Tibial nerve (tissue), 4 donors: ENCODE measurements at regions not wholly inside any gene's neighbourhood (a gene's known extent, or its start where the extent isn't known, plus 50 kb on each side); places are given as distances from the start of the nearest gene placed in this dataset.

Experiments
- DNase-seq, 2 donors: peaks; one replicate each; pipeline ENCODE4 v3.0.0-alpha.2; 2019; ENCODE audit warnings: low spot score in 2 of 2
- H3K27ac ChIP-seq, 4 donors: fragments of 200-600 bp; sonication (generic) in 3 of 4; one replicate each; pipeline ENCODE4 v1.5.1; 2017 to 2019; ENCODE audit warnings: mild to moderate bottlenecking in 1 of 4
- H3K27me3 ChIP-seq, 2 donors: fragments of 200-600 bp; sonication (generic) in 1 of 2; one replicate each; pipeline versions ENCODE4 v1.5.1 to v1.6.0; 2017 to 2019
- H3K36me3 ChIP-seq, 3 donors: fragments of 200-600 bp; sonication (generic); one replicate each; pipeline ENCODE4 v1.5.1; 2018 to 2019
- H3K4me1 ChIP-seq, 4 donors: fragments of 200-600 bp; sonication (generic) in 3 of 4; one replicate each; pipeline ENCODE4 v1.5.1; 2017 to 2019
- H3K4me3 ChIP-seq, 4 donors: fragments of 200-600 bp; sonication (generic) in 3 of 4; one replicate each; pipeline ENCODE4 v1.5.1; 2017 to 2019; ENCODE audit warnings: mild to moderate bottlenecking in 1 of 4, moderate library complexity in 1 of 4
- H3K9me3 ChIP-seq, 4 donors: fragments of 200-600 bp; sonication (generic) in 3 of 4; one replicate each; pipeline ENCODE4 v1.5.1; 2017 to 2019
- EP300 ChIP-seq, 2 donors: sonication (generic); formaldehyde crosslinking; IDR thresholded peaks; one replicate each; pipeline ENCODE4 v1.6.1; 2017; ENCODE audit warnings: antibody characterized with exemption in 2 of 2, mild to moderate bottlenecking in 1 of 2
- POLR2A ChIP-seq, 2 donors: fragments of 450-650 bp; IDR thresholded peaks; one replicate each; pipeline ENCODE4 v1.6.1; 2017; ENCODE audit warnings: antibody characterized with exemption in 2 of 2, mild to moderate bottlenecking in 2 of 2, moderate library complexity in 2 of 2
- WGBS, 2 donors: methylation state at CpG; one replicate each; pipeline ENCODE4 v1.1.5; 2018; 5-methylcytosine and 5-hydroxymethylcytosine counted together
- TF ChIP-seq, protein P1 (sequence below), 5 experiments: fragments of 200-600 bp in 3 of 5; fragments of 450-650 bp in 2 of 5; sonication (generic) in 3 of 5; IDR thresholded peaks; one replicate each; pipeline ENCODE4 v1.5.1; 2016 to 2019; ENCODE audit warnings: antibody characterized with exemption in 5 of 5, mild to moderate bottlenecking in 3 of 5, moderate library complexity in 2 of 5

GRCh38 chr2:105643405-105644173 is 101.1 kb upstream of the NCK2 start:
- Histone ChIP-seq H3K27ac (no peak overlapping the region), H3K36me3 (no peaks in the 10 kb centered on the region), H3K4me3 (peak overlapping the region in 2 of 4 donors; percentile 15 to 17), H3K4me1 (peaks cover 0 to 28% (median 0%) of the 10 kb centered on the region in 4 donors), H3K27me3 (no peaks in the 10 kb centered on the region), H3K9me3 (no peaks in the 10 kb centered on the region)
- DNase-seq = no peak
- TF ChIP-seq, protein P1, sequence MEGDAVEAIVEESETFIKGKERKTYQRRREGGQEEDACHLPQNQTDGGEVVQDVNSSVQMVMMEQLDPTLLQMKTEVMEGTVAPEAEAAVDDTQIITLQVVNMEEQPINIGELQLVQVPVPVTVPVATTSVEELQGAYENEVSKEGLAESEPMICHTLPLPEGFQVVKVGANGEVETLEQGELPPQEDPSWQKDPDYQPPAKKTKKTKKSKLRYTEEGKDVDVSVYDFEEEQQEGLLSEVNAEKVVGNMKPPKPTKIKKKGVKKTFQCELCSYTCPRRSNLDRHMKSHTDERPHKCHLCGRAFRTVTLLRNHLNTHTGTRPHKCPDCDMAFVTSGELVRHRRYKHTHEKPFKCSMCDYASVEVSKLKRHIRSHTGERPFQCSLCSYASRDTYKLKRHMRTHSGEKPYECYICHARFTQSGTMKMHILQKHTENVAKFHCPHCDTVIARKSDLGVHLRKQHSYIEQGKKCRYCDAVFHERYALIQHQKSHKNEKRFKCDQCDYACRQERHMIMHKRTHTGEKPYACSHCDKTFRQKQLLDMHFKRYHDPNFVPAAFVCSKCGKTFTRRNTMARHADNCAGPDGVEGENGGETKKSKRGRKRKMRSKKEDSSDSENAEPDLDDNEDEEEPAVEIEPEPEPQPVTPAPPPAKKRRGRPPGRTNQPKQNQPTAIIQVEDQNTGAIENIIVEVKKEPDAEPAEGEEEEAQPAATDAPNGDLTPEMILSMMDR (IDR thresholded peaks at IDR 0.05) = no peak
- TF ChIP-seq POLR2A (IDR thresholded peaks at IDR 0.05) (no peak), EP300 (IDR thresholded peaks at IDR 0.05) (no peak)
- WGBS, 2 donors = 27 to 30% methylated on average over 15 of the region's 15 CpGs

- Histone ChIP-seq H3K27ac (no peak overlapping the region), H3K9me3 (no peaks in the 10 kb centered on the region), H3K4me1 (peaks cover 0 to 28% (median 0%) of the 10 kb centered on the region in 4 donors), H3K4me3 (no peak overlapping the region), H3K27me3 (no peaks in the 10 kb centered on the region), H3K36me3 (no peaks in the 10 kb centered on the region)
- DNase-seq = no peak
- TF ChIP-seq EP300 (IDR thresholded peaks at IDR 0.05) = peak in 1 of 2 donors; percentile 33
- TF ChIP-seq, protein P1 (IDR thresholded peaks at IDR 0.05) = no peak
- 39 to 44% methylated on average over 12 of the region's 12 CpGs for WGBS, 2 donors
Observed at GRCh38 chr2:105641389-105641811, 103.3 kb upstream of the NCK2 start.

GRCh38 chr2:105640246-105640645 is 104.5 kb upstream of the NCK2 start:
- WGBS, 2 donors = 57 to 91% methylated on average over 4 of the region's 4 CpGs
- TF ChIP-seq, protein P1 (IDR thresholded peaks at IDR 0.05) = no peak
- TF ChIP-seq POLR2A (IDR thresholded peaks at IDR 0.05) (no peak), EP300 (IDR thresholded peaks at IDR 0.05) (no peak)
- no peak for DNase-seq
- no peaks in the 10 kb centered on the region for H3K9me3 ChIP-seq
- no peaks in the 10 kb centered on the region for H3K36me3 ChIP-seq
- H3K4me1 ChIP-seq = peaks cover 0 to 28% (median 0%) of the 10 kb centered on the region in 4 donors
- no peak overlapping the region for H3K27ac ChIP-seq
- H3K4me3 ChIP-seq = no peak overlapping the region
- H3K27me3 ChIP-seq = no peaks in the 10 kb centered on the region

- no peak for DNase-seq
- H3K36me3 ChIP-seq = no peaks in the 10 kb centered on the region
- peaks cover 0 to 19% (median 5%) of the 10 kb centered on the region in 4 donors for H3K4me1 ChIP-seq
- TF ChIP-seq EP300 (IDR thresholded peaks at IDR 0.05) = no peak
- TF ChIP-seq, protein P1 (IDR thresholded peaks at IDR 0.05) = no peak
- no peak for TF ChIP-seq POLR2A (IDR thresholded peaks at IDR 0.05)
- H3K27me3 ChIP-seq = no peaks in the 10 kb centered on the region
- no peak overlapping the region for H3K27ac ChIP-seq
- no peak overlapping the region for H3K4me3 ChIP-seq
- no peaks in the 10 kb centered on the region for H3K9me3 ChIP-seq
- WGBS, 2 donors = 86 to 89% methylated on average over 8 of the region's 8 CpGs
Observed at GRCh38 chr2:105636109-105636740, 108.5 kb upstream of the NCK2 start.

DNA sequence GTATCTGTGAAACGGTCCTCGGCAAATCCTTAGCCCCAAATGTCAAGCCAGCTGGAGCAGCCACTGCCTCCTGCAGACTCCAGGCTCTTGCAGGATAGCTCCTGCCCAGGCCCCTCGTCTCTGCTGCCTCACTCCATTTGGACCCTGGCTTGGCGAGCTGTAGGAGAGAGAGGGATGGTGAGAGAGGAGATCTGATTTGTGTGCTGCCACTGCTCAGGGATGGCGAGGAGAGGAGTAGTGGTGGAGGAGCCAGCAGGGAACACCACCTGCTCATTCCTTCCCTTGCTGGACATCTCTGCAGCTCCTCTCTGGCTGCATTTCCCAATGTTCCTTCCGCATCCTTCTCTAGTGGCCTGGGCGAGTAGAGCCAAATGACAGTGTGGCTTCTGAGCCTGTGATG is 109.1 kb upstream of the NCK2 start:
- TF ChIP-seq EP300 (IDR thresholded peaks at IDR 0.05) (no peak), POLR2A (IDR thresholded peaks at IDR 0.05) (no peak)
- TF ChIP-seq, protein P1 (IDR thresholded peaks at IDR 0.05) = no peak
- 84 to 87% methylated on average over 7 of the region's 7 CpGs for WGBS, 2 donors

More for the DNA sequence above, 109.1 kb upstream of the NCK2 start:
- H3K36me3 ChIP-seq = no peaks in the 10 kb centered on the region
- no peaks in the 10 kb centered on the region for H3K27me3 ChIP-seq
- no peak overlapping the region for H3K4me3 ChIP-seq
- H3K27ac ChIP-seq = no peak overlapping the region
- no peaks in the 10 kb centered on the region for H3K9me3 ChIP-seq
- no peak for DNase-seq
- peaks cover 0 to 13% (median 5%) of the 10 kb centered on the region in 4 donors for H3K4me1 ChIP-seq
